CD4-positive, alpha-beta T cell treated with Interferon gamma for 1 hour (primary cell): ENCODE measurements at regions not wholly inside any gene's neighbourhood (a gene's known extent, or its start where the extent isn't known, plus 50 kb on each side); places are given as distances from the start of the nearest gene placed in this dataset.
"Not testable (repeated sequence)": the region's sequence is repeated elsewhere in the genome, so short reads cannot be mapped to it uniquely, and the experiment has no call there.

ENCODE experiments used
- DNase-seq: peaks from one replicate; pipeline ENCODE4 v3.0.0-alpha.2; 2020

DNA sequence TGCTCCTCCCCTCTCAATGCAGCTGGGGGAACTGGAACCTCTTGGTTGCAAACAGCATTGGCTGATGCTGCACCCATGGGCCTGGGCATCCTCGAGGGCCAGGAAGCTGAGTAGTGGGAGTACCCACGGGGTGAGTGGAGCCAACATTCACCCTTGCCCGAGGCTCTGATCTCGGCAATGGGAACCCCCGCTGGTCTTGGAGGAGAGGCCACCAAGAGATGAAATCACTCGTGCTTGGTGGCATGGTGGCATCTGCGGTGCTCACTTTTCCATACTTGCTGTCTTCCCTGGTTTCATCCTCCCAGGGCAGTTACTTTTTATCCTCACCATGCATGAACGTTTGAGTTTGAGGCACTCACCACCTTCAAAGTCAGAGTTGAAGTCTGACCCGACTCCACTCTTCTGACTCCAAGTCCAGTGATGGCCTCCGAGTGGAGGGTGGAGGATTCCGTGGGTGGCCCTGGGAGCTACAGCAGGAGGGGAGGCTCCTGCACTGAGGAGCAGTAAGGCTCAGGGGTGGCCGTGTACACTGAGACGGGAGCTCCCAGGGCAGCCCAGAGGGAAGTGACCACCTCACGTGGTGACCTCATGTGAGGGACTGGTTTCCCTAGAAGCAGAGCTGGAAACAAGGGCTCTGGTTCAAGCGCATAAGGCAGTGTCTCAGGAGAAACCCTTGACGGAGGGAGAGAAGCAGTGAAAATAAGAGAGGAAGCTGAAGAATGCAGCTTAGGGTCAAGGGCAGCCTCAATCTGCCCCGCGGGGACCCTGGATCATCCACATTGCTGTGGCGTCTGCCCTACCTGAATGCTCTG lies 349.1 kb downstream of the TCERG1L start:
- DNase-seq: no peak

GRCh38 chr10:130963052-130963393 lies 348.5 kb downstream of the TCERG1L start:
- no peak for DNase-seq

DNA sequence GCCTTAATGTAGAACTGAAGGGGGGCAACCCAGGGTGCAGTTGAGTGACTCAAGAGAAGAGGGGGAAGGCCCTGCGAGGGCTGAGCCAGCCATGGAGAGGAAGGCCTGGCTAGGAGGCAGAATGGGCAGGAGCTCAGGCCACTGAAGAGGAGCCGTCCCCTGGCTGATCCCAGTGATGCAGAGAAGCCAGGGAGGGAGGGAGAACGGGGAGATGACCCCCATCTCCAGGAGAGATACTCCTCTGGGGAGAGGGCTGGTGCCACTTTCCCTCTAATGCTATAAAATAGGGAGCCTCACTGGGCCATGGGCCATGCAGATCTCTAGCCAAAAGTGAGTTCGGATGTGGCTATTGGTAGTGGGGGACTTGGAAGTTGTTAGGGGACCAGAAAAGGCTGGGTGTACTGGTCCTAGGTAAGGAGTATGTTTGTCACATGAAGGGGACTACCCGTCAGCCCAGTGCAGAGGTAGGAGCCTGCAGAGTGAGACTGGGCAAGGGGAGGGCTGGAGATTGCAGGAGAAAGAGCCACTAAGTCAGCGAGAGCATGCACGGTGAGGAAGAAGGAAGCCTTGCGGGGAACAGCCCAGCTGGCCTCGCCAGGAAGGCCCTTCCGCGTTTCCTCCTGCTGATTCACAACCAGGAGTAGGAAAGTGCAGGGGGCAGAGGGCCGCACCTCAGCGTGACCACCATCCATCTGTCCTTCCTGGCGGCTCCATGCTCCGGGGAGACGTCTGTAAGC lies 347.6 kb downstream of the TCERG1L start:
- DNase-seq: no peak

GRCh38 chr10:130964771-130965170 lies 346.8 kb downstream of the TCERG1L start:
- no peak for DNase-seq

DNA sequence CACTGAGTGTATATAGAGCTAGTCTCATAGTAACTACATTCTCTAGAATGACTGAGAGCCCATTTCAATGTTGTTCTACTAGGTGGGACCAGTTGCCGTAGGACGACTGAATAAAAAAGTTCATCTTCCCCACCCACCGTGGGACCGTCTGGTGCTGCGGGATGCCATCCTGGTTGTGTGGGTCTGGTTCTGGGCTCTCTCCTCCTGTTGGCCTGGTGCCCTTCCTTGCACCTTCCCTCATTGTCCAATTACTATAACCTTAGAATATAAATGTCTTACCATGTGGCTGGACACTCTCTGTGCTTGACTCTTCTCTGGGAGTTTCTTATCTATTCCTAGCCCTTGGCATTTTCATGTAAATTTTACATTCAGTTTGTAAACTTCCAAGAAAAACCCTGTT lies 344.4 kb downstream of the TCERG1L start:
- no peak for DNase-seq

- DNase-seq: no peak
Observed at GRCh38 chr10:130967784-130968183, 343.7 kb downstream of the TCERG1L start.

DNA sequence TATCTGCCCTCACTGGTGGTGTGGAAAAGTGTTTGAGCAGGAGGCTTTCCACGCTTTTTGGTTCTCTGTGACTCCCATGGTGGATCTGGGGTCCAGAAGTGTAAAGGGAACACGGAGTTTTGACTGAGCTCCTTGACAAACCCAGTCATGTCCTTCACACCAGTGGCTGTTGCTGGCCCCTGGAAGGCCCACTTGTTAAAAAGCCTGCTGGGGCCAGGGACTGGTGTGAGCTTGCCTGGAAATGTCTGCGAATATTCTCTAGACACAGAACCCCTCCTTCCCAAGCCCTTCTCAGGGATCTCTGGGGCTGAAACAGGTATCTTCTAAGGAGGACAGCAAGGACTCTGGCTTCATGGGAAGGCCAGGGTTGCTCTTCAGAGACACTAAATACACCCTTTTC lies 343.0 kb downstream of the TCERG1L start:
- no peak for DNase-seq

DNA sequence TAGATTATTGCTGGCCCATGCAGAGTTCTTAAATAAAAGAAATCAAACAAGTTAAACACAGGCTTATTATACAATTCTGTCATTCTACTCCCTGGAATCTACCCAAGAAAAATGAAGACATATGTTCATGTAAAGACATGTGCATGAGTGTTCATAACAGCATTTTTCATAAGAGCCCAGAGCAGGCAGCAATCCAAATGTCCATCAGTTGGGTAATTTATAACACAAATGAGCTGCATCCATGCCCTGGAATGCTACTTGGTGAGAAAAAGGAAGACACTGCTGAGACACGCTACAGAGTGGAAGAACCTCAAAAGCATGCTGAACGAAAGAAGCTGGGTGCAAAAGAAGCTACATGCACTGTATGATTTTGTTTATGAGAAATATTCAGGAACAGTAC lies 342.6 kb downstream of the TCERG1L start:
- no peak for DNase-seq

GRCh38 chr10:130969700-130970099 lies 341.8 kb downstream of the TCERG1L start:
- no peak for DNase-seq

- DNase-seq: no peak
Observed at GRCh38 chr10:130970341-130971122, 341.0 kb downstream of the TCERG1L start.

DNA sequence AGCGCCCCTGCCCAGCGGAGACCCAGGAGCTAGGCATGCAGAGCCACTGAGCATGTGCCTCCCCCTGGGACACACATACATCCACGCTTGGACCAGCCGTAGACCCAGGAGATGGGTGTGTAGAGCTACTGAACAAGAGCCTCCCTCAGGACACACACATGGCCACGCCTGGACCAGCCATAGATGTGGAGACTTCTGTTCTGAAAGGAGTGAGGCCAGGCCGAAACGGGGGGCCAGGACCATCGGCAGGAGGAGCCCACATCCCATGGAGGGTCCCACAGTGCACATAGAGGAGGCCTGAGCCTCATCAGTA lies 340.4 kb downstream of the TCERG1L start:
- DNase-seq: no peak

DNA sequence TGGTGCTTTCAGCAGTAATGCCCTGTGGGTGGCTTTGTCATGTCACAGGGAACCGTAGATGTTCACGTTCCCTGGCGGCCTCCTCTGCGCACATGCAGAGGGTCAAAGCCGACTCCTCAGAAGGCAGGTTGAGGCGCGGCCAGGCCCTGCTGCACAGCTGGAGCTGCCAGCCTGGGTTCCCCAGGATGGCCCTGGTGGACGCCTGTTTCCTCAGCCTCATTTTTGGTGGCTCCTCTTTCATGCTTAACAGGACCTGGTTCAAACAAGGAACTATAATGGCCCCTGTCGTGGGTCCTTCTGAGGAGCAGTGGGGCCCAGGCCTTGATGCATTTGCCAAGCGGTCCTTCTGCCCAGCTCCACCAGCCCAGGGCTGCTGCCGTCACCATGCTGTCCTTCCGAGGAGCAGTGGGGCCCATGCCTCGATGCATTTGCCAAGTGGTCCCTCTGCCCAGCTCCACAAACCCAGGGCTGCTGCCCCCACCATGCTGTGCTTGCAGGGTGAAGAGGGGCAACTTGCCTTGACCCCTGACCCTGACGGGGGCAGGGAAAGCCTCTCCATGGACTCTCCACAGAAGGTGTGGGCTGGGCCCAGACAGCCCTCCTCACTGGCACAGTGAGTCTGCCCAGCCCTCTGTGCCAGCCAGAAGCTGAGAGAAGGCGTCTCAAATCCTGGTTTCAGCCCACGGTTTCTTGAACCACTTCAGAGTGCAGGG lies 338.2 kb downstream of the TCERG1L start:
- DNase-seq: no peak

DNA sequence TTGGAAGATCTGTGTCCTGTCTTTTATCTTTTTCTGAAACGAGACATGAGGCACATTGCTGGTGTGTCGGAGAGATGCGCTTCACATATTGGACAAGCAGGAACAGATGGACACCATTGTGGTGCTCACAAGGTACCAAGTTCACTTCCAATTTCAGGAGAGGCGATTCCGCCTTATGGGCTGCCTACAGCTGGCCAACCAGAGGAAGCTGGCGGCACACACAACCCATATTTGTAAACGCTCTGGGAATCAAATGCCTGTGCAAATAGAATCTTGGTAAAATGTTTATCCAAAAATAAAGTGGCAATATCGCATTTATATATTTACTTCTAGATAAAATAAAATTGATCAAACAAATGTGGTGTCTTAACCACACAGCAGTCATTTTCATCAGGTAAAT lies 337.4 kb downstream of the TCERG1L start:
- DNase-seq: no peak

DNA sequence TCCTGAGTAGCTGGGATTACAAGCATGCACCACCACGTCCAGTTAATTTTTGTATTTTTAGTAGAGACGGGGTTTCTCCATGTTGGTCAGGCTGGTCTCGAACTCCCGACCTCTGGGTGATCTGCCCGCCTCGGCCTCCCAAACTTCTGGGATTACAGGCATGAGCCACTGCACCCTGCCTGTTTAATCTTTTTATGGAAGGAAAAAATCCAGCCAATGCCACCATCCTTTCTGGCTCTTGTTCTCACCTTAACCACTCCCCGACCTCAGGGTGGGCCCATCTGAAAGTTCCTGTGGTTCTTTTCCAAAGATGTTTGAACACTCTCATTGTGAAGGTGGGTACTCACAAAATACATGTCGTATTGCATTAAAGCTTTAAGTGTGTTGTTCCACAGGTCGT lies 336.2 kb downstream of the TCERG1L start:
- not testable (repeated sequence) for DNase-seq

DNA sequence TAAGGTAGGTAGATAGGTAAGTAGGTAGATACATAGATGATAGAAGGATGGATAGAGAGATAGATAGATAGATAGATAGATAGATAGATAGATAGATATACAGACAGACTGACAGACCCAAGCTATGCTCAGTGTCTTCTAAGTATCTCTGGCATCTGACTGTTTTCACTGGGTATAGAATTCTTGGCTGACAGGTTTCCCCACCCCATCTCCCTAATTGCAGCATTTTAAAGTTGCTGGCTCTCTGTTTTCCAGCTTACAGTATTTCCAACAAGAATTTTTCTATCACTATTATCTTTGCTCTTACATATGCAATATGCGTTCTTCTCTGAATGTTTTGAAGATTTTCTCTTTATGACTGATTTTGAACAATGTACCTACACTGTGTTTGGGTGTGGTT lies 328.7 kb downstream of the TCERG1L start:
- DNase-seq: no peak

DNA sequence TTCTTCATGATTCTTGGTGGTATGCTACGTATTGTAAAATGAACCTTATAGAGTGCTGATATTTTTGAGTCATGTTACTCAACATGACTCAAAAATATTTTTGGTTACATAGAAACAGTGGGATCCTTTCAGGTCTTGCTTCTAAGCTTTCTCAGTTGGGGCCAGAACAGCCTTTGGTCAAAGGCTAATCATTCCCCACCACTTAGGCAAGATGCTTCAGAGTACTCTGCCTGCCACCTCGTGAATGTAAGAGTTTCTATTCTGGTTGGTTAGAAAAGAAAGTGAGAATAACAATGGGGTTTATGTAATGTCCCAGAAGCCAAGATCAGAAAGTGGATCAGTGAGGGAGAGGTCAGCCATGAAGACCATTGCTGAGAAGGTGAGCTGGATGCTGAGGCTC lies 327.8 kb downstream of the TCERG1L start:
- DNase-seq: no peak

DNA sequence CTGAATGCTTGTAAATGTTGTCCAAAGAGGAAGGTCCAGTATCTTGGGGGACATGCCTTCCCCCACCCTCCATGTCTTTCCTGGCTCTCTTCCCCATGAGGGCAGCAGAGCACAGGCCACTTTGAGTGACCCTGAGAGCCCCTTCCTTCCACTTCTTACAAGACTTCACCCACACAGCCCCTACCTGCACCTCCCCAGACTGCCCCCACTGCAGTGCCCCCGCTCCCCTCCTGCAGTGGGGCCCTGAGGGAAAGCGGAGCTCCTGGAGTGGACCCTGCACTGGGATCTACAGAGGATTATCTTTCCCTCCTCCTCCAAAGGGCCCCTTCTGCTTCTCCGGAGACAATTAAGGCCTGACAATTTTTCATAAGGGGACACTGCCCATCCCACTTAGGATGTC lies 326.8 kb downstream of the TCERG1L start:
- no peak for DNase-seq

DNA sequence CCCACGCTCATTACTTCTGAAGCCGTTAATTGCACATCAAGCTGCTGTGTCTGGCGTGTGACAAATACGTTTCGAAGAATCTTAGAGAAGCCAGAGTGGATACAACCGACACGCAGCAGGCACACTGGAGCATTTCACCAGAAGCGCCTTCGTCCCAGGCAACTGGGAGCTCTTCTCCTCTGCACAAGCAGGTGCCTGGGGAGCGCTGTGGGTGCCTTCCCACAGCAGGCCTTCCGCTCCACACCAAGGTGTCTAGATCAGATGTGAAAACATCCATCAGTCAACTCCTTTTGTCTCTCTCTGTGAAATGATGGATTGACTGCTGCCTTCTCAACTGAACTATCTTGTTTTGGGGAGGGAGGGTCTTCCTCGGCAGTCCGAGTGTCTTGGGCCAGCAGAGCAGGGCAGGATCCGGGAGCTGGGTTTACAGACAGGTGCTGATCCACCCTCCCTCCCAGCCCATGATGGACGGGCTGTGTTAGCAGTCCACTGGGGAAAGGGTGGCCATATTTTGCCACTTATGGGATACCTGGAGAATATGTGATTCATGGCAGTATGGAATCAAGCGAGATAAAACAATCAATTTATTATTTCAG lies 326.3 kb downstream of the TCERG1L start:
- DNase-seq: no peak

DNA sequence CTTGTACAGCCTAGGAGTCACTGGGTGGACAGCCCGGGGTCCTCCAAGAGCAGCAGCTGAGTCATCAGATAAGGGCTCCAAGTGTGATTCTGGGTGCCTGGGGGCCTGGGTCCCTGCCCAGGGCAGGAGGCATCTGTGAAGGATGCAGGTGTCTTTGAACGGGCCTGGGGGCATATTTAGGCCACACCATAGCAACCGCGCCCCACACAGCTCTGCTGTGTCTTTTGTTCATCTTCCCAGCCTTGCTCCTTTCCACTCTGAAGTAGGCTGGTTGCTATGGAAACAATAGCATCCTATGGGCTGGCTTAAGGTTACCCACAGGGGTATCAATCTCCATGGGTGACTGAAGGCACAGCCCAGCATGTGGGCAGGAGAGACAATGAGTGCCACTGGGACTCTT lies 324.7 kb downstream of the TCERG1L start:
- DNase-seq: no peak

GRCh38 chr10:130987401-130987800 lies 324.1 kb downstream of the TCERG1L start:
- no peak for DNase-seq

- no peak for DNase-seq
Observed at GRCh38 chr10:130989670-130990232, 321.8 kb downstream of the TCERG1L start.

DNA sequence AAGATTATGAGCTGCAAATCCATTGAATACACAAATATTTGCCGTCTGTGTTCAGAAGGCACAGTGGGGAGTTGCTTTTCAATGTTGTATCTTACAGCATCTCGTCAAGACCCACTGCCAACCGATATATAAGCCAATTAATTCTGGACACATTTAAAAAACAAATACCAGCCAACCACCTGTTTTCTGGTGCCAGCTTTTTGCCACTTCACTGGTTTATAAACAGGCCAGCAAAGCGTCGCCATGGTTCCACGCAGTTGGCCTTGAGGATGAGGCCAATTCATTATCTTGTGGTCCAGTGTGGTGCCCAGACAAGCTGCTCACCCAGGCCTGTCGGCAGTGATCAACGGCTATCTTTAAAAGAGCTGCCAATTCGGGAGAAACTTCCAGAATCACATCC lies 321.0 kb downstream of the TCERG1L start:
- no peak for DNase-seq
